HTR-8/SVneo (cell line): ENCODE measurements at regions not wholly inside any gene's neighbourhood (a gene's known extent, or its start where the extent isn't known, plus 50 kb on each side); places are given as distances from the start of the nearest gene placed in this dataset.

Source experiments
- DNase-seq: peaks from one replicate; pipeline ENCODE4 v3.0.0; 2011; ENCODE audit warnings: low spot score, mixed read lengths; ENCODE audit not compliant: insufficient read length
- FAIRE-seq: peaks from 2 replicates; lab custom pipeline; 2011; peaks lifted over from hg19 to GRCh38; lab: Jason Lieb, UNC

DNA sequence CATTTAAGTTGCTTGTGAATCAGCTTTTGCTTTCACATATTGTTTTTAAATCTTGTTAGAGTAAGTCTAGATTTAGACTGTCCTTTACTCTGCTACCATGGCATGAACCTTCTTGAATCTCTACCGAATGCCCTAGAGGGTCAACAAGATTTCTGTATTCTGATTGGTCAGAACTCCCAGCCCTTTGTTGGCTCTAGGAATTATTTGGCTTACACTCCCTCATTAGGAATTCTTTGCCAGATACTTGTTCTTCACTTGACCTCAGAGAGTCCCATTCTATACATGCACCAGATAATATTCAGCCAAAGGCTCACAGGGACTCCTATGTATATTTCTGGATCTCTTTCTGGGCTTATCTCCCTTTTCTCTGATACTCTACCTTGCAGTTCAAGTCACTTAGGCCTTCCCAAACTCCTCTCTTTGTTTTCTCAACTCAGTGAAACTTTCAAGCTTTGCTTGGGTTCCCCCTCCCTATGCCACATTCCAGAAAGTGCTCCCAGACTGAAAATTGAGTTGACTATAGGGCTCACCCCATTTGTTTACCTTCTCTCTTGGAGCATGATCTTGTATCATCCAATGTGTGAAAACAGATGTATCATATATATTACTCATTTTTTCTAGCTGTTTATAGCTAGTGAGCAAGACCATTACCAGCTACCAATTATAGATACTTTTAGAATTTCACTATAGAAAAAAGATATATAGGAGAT lies 405.0 kb downstream of the PLPP3 start:
- no peak for FAIRE-seq

DNA sequence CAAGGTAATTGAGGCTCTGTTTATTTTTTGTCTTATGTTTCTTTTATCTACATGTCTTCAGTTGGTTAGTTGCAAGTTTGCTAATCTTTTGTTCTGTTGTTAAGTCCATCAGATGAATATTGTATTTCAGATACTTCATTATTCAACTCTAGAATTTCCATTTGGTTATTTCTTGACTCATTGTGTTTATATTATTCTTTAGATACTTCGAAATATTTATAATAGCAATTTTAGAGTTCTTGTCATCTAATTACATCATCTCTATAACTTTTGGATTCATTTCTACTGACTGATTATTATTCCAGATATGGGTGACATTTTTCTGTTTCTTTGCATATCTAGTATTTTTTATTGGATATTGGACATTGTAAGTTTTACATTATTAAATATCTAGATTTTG lies 405.6 kb downstream of the PLPP3 start:
- DNase-seq: no peak

More for the DNA sequence above, 405.0 kb downstream of the PLPP3 start:
- DNase-seq: no peak

DNA sequence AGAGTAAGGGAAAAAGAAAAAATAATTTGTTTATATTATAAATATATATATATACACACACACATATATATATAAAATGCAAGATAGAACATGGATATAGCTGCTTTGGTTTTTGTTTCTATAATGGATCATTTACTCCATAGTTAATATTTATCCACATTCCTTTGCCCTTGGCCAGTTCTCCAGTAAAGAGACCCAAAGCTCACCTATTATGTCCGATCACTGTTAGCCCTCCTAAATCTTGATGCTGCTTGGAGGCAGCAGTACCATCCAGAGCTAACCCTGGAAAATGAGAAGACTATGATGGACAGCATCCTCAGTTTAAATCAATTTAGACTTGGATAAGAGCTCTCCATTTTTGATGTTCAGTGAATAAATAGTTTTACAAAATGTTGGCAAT lies 407.7 kb downstream of the PLPP3 start:
- FAIRE-seq: no peak
- DNase-seq: no peak

More for the DNA sequence above, 405.6 kb downstream of the PLPP3 start:
- FAIRE-seq: no peak

DNA sequence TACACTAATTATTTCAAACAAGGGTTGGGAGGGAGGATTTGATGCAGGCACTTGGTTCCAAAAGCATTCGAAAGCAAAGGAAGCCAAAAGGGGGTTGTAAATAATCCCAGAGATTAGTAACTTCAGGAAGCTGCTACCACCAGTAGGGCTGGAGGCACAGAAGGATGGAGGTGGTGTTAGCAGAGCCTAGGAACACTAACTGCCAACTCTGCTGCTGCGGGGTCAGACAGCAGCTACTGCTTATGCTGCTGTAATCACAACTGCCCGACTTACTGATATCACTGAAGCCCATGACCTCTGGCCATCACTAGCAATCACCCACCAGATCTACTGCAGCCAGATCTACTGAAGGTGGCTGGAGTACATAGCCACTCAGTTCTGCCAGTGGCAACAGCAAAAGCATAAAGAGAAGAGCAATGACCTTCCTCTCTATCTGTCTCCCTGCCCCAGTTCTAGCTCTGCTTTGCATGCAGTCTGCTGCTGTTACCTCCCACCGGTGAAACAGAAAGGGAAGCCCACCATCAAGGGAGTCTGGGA lies 408.5 kb downstream of the PLPP3 start:
- no peak for FAIRE-seq

DNA sequence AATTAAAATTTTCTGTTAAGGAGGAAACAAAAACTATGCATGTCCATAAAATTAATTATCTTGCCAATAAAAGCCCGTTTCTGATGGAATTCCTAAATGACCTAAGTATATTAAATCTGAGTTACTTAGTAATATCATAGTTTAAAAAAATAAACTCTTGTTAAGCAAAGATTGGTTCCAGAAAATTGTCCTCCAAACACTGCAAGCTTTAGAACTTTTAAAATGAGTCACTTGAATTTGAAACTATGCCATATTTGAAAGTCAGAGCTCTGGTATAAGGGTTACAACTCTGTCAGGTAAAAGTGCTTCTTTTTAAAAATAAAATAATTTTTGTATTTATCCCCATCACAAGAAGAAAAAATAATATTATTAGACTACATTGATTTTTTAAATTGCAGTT lies 409.5 kb downstream of the PLPP3 start:
- FAIRE-seq (no peak), DNase-seq (no peak)

More for the DNA sequence above, 408.5 kb downstream of the PLPP3 start:
- DNase-seq: no peak

DNA sequence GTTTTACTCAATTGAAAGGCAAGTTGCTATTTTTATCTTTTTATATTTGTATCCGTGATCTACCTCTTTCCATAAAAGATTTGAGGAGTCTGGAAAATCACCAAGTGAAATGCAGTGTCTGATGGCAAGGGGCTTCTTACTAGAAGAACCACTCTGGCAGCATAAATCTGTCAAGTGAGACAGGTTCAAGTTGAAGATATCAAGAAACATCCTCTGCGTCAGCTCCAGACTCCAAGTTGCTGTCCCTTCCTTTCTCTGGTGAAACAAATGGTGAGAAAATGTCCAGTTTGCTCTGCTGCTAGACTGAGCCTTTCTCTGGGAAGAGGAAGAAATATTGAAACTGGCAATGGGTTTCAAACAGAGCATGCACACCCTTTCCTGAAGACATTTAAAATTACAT lies 411.2 kb downstream of the PLPP3 start:
- no peak for FAIRE-seq
- DNase-seq: no peak

DNA sequence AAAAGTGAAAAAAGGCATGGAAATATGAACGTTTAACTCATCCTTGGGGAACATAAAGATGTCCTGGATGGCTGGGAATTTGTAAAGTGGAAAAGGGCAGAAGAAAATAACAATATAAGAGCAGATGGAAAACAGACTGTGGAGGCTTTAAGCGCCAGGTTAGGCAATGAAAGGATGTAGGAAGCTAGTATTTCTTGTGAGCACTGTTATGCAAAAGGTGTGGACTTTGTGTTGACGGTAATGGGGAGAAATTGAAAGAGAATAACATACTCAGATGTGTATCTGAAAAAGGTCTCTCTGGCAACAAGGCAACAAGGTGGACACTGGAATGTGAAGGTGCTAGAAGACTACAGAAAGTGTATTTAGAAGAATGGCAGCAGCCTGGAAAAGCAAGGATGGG lies 411.8 kb downstream of the PLPP3 start:
- no peak for FAIRE-seq
- no peak for DNase-seq

DNA sequence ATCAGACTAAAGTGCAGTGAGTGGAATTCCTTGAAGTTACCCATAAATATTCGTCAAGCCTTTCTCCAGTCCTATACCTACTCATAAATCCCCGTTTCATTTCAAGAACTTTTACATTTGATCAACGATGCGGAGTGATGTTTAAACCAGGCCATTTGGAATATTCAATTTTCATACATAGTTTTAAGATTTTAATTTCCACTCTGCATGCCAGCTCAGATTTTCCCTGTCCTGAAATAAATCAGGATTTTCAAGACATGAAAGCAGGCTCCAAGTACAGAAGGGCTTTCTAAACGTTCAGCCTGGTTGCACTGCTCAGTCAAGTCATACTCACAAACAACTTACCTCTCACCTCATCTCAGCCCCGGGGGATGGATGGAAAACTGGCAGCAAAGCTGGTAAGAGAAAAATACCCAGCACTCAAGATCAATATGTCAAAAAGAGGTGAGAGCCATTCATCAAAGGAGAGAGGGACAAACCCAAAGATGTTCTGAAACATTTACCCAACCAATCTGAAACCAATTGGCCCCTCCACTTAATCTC lies 418.5 kb downstream of the PLPP3 start:
- FAIRE-seq: no peak

DNA sequence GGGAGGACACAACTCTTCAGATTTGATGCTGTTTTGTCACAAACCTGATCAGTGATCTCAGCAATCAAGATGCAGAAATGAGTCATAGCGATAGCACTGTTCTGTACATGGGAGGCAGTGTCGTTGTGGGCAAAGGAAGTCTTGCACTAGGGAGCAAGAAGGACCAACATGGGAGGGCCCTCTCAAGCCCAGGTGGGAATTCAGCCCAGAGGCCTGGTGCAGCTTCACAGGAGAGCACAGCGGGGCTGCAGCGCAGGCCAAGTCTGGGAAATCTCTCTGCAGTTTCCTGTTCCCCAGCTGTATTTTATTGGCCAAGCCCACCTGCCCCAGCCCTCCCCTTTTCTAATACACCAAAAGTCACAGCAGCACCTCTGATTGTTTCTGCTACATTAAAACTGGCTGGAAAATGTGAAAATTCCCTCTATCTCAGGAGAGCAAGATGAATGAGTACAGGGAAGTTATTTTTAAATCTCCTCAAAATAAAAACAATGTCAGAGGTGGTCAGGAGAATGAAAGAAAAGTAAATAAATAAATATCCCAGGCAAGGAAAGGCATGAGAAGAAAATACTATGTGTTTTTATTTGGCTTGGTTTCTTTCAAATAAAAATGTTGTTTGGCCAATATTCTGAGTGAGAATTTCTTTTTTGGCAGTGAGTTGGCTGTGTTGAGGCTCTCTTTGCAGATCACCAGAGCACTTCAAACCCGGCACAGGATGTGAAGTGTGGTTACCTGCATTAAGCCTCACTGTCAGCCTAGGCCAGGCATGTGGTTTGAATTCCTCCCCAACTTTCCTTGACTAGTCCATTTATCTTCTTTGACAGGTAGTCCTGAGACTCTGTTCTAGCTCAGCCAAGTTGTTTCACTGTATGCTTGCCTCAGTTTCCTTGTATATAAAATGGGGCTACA lies 422.1 kb downstream of the PLPP3 start:
- DNase-seq: no peak
- FAIRE-seq: no peak

More for the DNA sequence above, 418.5 kb downstream of the PLPP3 start:
- no peak for DNase-seq

DNA sequence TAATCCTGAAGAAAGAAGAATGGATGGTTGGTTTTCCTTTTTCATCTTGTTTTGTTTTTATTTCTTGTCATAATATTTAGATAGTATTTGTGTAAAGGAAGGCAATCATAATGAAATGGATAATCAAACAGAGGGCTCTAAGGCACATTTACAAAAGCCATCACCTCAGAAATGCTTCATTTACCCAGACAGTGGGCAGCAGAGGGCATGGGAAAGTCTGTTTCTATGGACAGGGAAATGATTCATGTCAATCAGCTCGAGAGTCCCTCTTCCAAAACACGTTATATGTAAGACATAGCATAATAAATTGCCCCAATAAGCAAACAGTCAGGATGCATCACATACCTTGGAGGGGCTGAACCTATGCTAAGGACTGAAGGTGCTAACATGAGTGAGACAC lies 426.1 kb downstream of the PLPP3 start:
- DNase-seq (no peak), FAIRE-seq (no peak)

DNA sequence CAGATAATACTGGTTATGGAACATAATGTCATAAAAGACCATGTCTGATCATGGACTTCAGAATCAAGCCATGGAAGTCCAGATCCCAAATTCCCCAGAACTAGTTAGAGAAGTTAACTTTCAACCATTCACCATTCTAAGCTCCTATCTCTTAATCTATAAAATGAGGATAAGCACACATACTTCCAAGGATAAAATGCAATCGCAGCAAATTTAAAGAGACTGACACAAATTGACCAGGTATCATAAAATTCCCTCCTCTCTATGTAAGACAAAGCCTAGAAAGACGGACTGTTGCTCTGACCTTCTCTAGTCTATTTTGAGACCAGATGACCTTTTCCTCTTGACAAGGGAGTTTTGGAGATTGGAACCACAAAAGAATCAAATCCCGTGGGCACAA lies 426.7 kb downstream of the PLPP3 start:
- FAIRE-seq (no peak), DNase-seq (no peak)

DNA sequence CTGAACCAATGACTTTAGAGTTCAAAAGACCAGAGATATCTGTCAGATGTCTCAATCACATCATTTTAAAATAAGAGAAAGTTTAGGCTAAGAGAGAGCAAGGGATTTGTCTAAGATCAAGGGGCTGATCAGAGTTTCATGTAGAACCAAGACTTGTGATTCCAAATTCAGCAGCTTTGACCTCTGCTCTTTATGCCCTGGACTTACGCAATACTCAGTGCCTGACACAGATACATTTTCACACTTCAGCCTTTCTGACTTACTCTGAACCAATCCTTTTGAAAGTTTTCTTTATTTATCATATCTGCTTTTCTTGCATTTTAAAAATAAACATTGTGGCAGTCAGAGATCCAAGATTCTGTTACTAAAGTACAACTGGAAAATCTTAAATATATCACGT lies 428.0 kb downstream of the PLPP3 start:
- no peak for FAIRE-seq
- no peak for DNase-seq

DNA sequence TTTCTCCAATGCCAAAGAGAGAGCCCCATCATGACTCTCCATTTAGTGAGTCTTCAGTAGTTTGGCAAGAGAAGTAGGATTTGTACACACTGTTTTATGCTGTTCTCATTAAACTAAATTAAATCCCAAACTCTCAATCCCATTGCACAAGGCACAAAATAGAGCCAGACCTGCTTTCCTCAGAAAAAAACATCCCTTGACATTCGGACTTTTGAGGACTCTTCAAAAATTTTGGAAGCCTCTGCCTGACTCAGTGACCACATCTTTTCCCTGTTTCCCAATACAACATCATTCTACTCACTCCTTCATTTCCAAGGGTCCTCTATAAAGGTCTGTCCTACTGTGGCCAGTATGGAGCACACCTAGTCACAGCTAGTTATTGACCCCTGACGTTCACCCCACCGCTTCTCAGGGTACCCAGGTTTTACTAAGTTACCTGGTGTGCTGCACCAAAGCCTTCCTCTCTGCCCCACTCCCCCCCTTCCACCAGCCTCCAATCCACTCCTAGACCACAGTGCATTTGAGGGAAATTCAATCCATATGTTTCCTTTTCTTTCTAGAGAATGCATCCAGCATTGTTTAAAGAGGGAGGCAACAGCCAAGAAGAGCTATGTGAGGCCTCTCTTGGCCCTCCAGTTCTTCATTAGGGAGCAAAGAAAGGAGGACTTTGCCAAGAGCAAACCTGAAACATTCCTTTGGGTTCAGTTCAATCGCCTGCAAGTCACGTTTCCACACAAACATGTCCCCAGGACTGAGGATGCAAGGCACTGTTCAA lies 428.7 kb downstream of the PLPP3 start:
- no peak for DNase-seq
- FAIRE-seq: no peak

DNA sequence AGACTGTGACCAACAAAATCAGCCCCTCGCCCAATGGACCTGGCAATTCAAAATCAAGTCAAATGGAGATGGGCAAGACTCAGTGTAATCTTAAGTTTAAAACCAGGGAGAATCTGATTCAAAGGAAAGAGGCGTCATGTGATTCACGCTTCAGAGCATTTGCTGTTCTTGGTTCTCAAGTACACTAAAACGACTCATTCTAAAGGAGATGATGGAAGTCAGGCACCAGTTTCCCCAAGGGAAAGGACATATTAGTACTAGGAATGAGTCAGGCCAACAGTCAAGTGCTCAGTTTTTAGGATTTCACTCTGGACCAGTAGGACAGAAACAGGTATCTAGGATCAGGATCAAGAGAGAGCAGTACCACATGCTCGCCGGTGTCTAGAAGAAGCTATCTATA lies 429.6 kb downstream of the PLPP3 start:
- FAIRE-seq (no peak), DNase-seq (no peak)

DNA sequence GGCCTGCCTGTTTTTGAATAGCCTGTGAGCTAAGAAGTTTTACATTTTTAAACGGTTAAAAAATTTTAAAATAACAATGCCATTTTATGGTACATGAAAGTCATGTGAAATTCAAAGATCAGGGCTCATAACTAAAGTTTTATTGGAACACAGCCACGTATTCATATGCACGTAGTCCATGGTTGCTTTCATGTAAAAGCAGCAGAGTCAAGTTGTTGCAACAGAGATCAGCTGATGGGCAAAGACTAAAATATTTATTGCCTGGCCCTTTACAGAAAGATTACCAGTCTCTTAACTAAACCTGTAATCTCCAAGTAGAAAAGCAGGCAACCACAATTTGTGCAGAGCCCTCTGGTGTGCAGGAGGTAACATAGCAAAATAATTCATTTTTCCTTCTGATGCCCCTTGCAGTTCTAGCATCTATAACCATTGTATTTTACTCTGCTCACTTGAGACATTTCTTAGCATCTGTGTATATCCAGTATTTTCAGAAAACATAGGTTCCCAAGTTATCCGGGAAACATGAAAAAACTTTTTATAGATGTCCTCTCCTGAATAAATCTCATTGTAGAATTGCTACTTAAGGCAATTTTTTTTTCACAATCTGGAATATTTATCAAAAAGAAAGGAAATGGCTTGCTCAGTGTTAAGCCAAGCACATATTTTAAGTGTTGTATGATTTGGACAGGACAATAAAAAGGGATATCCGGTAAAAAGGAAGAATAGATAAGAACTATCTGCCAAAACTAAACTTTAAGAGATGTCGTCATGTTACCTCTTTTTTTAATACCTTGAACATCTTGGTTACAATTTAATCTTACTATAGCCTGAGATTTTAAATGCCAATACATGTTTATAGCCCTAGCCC lies 430.8 kb downstream of the PLPP3 start:
- FAIRE-seq (no peak), DNase-seq (no peak)

DNA sequence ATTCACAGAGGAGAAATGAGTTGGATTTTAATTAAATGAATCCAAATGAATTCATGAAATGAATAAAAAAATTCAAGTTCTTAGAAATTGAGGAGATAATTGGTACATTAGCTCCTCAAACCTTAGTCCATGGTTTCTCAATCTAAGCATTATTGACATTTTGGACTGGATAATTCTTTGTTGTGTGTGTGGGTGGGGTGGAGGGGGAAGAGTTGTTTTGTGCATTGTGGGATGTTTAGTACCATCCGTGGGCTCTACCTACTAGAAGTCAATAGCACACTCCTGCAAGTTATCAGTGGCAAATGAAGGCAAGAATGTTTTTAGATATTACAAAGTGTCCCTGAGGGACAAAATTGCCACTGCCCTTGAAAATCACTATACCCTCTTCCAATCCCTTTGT lies 431.9 kb downstream of the PLPP3 start:
- DNase-seq (no peak), FAIRE-seq (no peak)

DNA sequence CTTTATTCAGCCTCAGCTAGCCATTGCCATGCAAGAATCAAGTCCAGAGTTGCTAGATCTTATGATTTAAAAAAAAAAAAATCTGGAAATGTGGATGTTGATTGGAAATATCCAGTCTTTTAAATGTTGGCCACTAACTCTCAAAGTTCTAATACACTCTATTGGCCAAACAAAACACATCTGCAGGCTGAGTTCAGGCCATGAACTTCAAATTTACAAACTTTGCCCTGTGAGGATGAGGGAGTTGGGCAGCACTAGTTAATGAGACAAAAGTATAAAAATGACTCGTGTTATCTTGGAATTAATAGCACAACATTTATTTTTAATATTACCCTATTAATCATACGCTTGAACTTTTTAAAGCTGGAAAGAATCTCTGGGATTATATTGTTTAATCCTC lies 432.3 kb downstream of the PLPP3 start:
- DNase-seq: no peak
- FAIRE-seq: no peak

DNA sequence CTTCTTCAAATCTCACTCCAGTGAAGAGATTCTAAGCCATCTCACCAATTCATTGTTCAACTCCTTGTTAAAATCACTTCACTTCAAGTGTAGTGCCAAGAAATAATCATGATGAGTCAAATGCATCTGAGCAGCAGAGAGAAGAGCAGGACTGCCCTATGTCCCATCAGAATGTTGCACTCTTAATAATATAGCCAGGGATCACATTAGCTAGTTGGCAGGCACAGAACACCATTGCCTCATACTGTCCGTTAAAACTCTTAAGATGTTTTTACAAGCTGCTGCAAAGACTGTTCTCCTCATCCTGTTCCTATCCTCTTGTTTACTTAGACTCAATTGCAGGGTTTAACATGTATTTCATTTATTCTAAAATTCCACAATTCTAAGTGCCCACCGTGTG lies 432.9 kb downstream of the PLPP3 start:
- DNase-seq (no peak), FAIRE-seq (no peak)

DNA sequence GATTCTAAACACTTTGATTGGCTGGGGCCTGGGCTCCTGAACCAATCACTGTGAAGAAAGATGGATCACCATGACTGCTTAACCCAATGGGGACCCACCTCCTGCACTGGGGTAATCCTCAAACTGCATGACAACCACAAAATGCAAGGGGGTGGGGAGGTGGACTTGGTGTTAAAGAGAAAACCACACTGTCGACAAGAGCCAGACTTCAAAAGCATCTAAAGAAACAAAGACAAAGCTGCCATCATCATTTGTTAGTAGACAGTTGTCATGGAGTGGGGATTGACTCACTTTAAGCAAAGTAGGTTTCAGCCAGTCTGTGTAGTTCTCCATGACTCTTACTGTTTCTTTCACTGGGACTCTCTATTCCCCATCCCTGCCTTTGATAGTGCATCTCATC lies 433.8 kb downstream of the PLPP3 start:
- no peak for DNase-seq
- FAIRE-seq: no peak
